D721Med (cell line): ENCODE measurements at regions not wholly inside any gene's neighbourhood (a gene's known extent, or its start where the extent isn't known, plus 50 kb on each side); places are given as distances from the start of the nearest gene placed in this dataset.

Experiments
- DNase-seq: peaks from one replicate; pipeline ENCODE4 v3.0.0; 2011; ENCODE audit warnings: low spot score; ENCODE audit not compliant: insufficient read length
- FAIRE-seq: peaks from 2 replicates; lab custom pipeline; 2011; peaks lifted over from hg19 to GRCh38; lab: Jason Lieb, UNC
- TF ChIP-seq, protein P1 (sequence below): IDR thresholded peaks from 2 replicates; pipeline ENCODE4 v1.5.1; 2012; ENCODE audit warnings: mild to moderate bottlenecking, control low read depth; ENCODE audit not compliant: insufficient read depth; ENCODE audit errors: missing control alignments

GRCh38 chr3:107235193-107235927 is 141.9 kb upstream of the CCDC54 start:
- TF ChIP-seq, protein P1, sequence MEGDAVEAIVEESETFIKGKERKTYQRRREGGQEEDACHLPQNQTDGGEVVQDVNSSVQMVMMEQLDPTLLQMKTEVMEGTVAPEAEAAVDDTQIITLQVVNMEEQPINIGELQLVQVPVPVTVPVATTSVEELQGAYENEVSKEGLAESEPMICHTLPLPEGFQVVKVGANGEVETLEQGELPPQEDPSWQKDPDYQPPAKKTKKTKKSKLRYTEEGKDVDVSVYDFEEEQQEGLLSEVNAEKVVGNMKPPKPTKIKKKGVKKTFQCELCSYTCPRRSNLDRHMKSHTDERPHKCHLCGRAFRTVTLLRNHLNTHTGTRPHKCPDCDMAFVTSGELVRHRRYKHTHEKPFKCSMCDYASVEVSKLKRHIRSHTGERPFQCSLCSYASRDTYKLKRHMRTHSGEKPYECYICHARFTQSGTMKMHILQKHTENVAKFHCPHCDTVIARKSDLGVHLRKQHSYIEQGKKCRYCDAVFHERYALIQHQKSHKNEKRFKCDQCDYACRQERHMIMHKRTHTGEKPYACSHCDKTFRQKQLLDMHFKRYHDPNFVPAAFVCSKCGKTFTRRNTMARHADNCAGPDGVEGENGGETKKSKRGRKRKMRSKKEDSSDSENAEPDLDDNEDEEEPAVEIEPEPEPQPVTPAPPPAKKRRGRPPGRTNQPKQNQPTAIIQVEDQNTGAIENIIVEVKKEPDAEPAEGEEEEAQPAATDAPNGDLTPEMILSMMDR, result no peak
- FAIRE-seq (no peak), DNase-seq (no peak)

- DNase-seq (peak; percentile 17), FAIRE-seq (peak; percentile 94)
- TF ChIP-seq, protein P1, result peak; percentile 96
Observed at GRCh38 chr3:107235928-107236315, 141.3 kb upstream of the CCDC54 start.

DNA sequence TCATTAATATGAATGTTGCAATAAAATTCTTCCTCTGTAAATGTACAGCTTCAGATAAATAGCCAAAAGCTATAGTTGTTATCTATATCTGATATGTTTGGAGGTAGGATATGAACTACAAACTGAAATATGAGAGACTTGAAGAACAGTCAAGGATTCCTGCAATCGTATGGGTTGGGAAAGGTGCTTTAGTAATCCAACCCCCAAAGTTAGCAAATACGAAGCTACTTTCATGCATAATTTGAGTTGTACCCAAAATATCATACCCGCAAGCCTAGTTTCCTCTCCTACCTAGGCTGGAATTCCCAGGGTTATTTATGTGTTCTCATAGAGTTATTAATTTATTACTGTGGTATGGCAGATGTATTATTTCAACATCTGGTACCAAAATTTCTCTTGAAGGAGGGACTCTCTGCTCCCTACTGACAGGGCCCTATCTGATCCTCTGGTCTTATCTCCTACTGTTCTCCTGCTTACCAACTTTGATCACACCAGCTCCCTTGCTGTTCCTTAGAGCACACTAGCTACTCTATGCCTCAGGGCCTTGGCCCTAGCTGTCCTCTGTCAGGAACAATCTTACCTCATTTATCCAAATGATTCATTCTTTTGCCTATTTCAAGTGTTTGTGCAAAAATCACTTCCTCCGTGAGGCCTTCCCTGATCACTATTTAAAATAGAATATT is 140.4 kb upstream of the CCDC54 start:
- TF ChIP-seq, protein P1, result no peak
- FAIRE-seq (no peak), DNase-seq (no peak)

- TF ChIP-seq, protein P1, result no peak
- DNase-seq (no peak), FAIRE-seq (no peak)
Observed at GRCh38 chr3:107238787-107239186, 138.5 kb upstream of the CCDC54 start.

DNA sequence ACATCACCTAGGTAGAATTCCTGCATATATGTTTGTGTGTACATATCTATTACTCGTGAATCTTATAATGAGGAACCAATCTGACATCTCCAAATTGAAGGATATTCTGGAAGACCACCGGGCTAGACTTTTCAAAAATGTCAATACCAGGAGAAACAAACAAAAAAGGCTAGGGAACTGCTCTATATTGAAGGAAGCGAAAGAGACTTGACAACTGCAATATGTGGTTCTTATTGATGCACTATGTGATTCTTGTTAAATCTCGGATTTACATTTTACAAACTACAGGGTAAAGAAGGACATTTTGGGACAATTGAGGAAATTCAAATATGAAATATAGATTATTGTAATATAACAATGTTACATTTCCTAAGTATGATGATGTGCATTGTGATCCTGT is 137.5 kb upstream of the CCDC54 start:
- DNase-seq, result no peak
- FAIRE-seq, result no peak
- TF ChIP-seq, protein P1, result no peak

DNA sequence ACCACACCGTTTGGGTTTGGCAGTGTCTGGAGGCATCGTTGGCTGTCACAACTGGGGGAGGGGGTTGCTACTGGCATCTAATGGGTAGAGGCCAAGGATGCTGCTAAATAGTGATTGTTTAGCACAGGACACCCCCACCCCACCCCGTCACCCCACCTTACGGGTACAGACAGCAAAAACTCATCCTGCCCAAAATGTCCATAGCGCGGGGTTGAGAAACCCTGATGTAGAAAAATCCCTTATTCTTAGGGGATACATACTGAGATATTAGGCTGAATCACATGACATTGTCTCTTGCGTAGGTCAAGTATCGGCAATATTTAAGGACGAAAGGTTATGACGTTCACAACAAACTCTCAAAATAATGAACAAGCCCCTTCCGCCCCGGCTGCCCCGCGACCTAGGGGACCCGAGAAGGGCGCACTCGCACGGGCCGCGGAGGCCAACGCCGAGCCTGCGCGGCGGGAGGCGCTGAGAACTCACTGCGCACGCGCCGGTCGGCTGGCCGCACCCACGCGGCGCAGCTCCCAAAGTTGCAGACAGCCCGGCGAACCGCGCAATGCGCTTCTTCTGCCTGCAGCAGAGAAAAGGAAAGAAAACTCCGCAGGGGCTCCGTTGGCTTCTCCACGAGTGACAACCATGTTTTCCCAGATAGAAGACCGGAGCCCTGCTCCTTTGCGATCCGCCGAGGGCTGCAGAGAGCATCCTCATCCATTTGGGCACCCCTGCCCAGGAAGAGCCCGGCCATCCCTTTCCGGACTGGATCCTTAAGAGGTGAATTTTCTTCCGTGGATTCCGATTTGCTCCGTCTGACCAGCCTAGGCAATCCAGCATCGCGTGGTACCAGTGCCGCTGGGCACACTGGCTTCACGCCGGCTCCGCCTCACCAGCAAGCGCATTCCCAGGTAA is 136.8 kb upstream of the CCDC54 start:
- DNase-seq (peak; percentile 39), FAIRE-seq (no peak)
- TF ChIP-seq, protein P1, result no peak
